ENCODE measurements at regions not wholly inside any gene's neighbourhood (a gene's known extent, or its start where the extent isn't known, plus 50 kb on each side); places are given as distances from the start of the nearest gene placed in this dataset.
A peak's percentile ranks its signal among the peaks of the same experiment; 100 is the strongest.

DNA sequence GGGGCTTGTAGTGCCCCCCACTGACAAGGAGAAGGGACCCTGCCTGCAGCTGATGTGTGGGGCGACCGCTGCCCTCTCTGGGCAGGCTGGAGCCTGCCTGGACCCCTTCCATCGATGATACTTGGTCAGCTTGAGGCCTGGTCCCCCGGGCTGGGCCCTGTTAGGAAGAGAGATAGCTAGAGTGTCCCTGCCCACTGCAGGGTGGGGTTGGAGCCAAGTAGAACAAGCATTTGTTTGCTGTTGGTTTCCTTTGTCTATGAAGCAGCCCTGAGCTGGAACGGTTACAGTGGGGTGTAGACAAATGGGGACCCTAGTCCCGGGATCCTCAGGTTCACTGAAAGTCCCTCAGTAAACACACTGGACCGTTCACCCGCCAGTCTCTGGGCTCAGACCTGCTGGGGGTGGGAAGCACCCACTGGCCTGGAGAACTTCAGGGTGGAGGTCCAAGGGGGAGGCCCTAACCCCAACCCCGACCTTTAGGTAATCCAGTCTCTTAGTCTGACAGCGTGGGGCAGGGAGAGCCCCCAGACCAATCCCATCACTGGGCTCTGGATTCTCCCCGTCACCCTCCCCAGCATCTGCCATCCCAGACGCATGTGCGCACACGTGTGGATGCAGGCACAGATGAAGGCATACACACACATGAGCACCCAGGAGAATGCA lies 204.8 kb upstream of the ZNF536 start:
- no peak for FAIRE-seq
- no peak overlapping the region for H3K4me3 ChIP-seq (ENCODE audit: extremely low read depth in 1 of 4, insufficient read depth in 2 of 4, low read depth in 3 of 4, low read length in 4 of 4)
- no peak overlapping the region for H3K18ac ChIP-seq (ENCODE audit: extremely low read depth, low read length)
- H3K4me1 ChIP-seq (replicated peaks in 1 of 4; ENCODE audit: control insufficient read depth in 3 of 4, insufficient read depth in 4 of 4, low read length in 3 of 4) = no peaks in the 10 kb centered on the region
- H2BK12ac ChIP-seq (ENCODE audit: low read depth, low read length) = no peak overlapping the region
- no peak overlapping the region for H3K23ac ChIP-seq (ENCODE audit: insufficient read length)
- H3K79me1 ChIP-seq (ENCODE audit: low read depth, low read length) = no peaks in the 10 kb centered on the region
- no peak overlapping the region for H3K9ac ChIP-seq (replicated peaks in 1 of 4; ENCODE audit: extremely low read depth in 1 of 4, low read depth in 3 of 4, low read length in 3 of 4)
- no peak overlapping the region for H2BK20ac ChIP-seq (ENCODE audit: low read length)
- H2AK5ac ChIP-seq (ENCODE audit: low read depth, low read length) = no peak overlapping the region
- ChIA-PET POLR2A (ENCODE audit: partially characterized antibody) (no interaction called here), CTCF (ENCODE audit: partially characterized antibody) (interaction anchor here (1.1 kb wide), 2 partner anchors 20 to 479 kb away, joined by 3 read pairs; no protein-coding TSS in a partner anchor)
- no peak overlapping the region for H2BK15ac ChIP-seq (ENCODE audit: low read length)
- no peak overlapping the region for H2BK120ac ChIP-seq (replicated peaks; ENCODE audit: low read depth, low read length)
- no peak overlapping the region for H4K91ac ChIP-seq (replicated peaks; ENCODE audit: insufficient read length, low read length)
- peaks cover 0 to 11% of the 10 kb centered on the region in 2 experiments for H4K20me1 ChIP-seq (replicated peaks in 1 of 2; ENCODE audit: control insufficient read depth in 1 of 2, insufficient read depth in 2 of 2, low read length in 2 of 2)
- no peak overlapping the region for H4K5ac ChIP-seq (ENCODE audit: insufficient read length, low read depth, low read length)
- H3K14ac ChIP-seq (ENCODE audit: insufficient read length) = no peak overlapping the region
- H3K23me2 ChIP-seq (ENCODE audit: low read depth, low read length) = peaks cover 15% of the 10 kb centered on the region
- no peak overlapping the region for H2BK5ac ChIP-seq (ENCODE audit: low read depth, low read length)
- H3K4me2 ChIP-seq (ENCODE audit: insufficient read depth in 1 of 2, low read depth in 2 of 2, low read length in 2 of 2) = no peak overlapping the region
- H3K4ac ChIP-seq (replicated peaks; ENCODE audit: insufficient read length, low read depth, low read length) = no peak overlapping the region
- 96% methylated on average over 13 of the region's 14 CpGs; no CpG with 5 or more reads in 1 of the 2 experiments for WGBS, 2 experiments (ENCODE audit: extremely low coverage in 1 of 2, insufficient coverage in 1 of 2, insufficient read length in 1 of 2, insufficient replicate concordance in 2 of 2, low coverage in 1 of 2, low lambda C conversion rate in 2 of 2, missing lambda C conversion rate in 1 of 2)
- peaks cover 0 to 5% of the 10 kb centered on the region in 2 experiments; a peak in 2 of 4 replicates for H3K9me3 ChIP-seq (ENCODE audit: insufficient read depth in 2 of 2, low read depth in 1 of 2, low read length in 1 of 2)
- no peaks in the 10 kb centered on the region for H3K27me3 ChIP-seq (replicated peaks in 1 of 4; ENCODE audit: control insufficient read depth in 3 of 4, extremely low read depth in 1 of 4, insufficient read depth in 3 of 4, low read length in 3 of 4)
- H3K36me3 ChIP-seq (ENCODE audit: control insufficient read depth in 2 of 4, insufficient read depth in 4 of 4, low read length in 3 of 4) = peaks cover 0 to 2% (median 0%) of the 10 kb centered on the region in 4 experiments; a peak in 1 of 8 replicates
- H3K27ac ChIP-seq (ENCODE audit: low read depth, low read length) = no peak overlapping the region
- H4K8ac ChIP-seq (ENCODE audit: extremely low read depth, insufficient read depth, low read length) = no peak overlapping the region; the same call in 1 of the 2 replicates
- peak in 1 of 2 experiments; percentile 2 for DNase-seq (ENCODE audit: low read depth in 1 of 2, low spot score in 2 of 2)
- H3K56ac ChIP-seq (replicated peaks; ENCODE audit: insufficient read length, low read depth, low read length) = no peak overlapping the region
- H2AFZ ChIP-seq (ENCODE audit: low read length) = no peak overlapping the region
- H3K79me2 ChIP-seq (ENCODE audit: control insufficient read depth in 1 of 2, insufficient read depth in 2 of 2, low read length in 2 of 2) = no peaks in the 10 kb centered on the region
- no peak for TF ChIP-seq POLR2AphosphoS5 (IDR thresholded peaks at IDR 0.05; ENCODE audit: low read depth, low read length)
- TF ChIP-seq MAFK (IDR thresholded peaks at IDR 0.05; ENCODE audit: low read depth, low read length) = no peak
- no peak for TF ChIP-seq BCL11A (IDR thresholded peaks at IDR 0.05; ENCODE audit: low read depth in 2 of 2, low read length in 2 of 2)
- no peak for TF ChIP-seq JUND (IDR thresholded peaks at IDR 0.05; ENCODE audit: low read length)
- TF ChIP-seq EP300 (IDR thresholded peaks at IDR 0.05; ENCODE audit: borderline replicate concordance in 1 of 2, low read depth in 2 of 2, low read length in 2 of 2) = no peak
- no peak for TF ChIP-seq TCF12 (IDR thresholded peaks at IDR 0.05; ENCODE audit: low read depth, low read length)
- TF ChIP-seq JUN (IDR thresholded peaks at IDR 0.05; ENCODE audit: low read depth, low read length) = no peak
- TF ChIP-seq, protein P1, sequence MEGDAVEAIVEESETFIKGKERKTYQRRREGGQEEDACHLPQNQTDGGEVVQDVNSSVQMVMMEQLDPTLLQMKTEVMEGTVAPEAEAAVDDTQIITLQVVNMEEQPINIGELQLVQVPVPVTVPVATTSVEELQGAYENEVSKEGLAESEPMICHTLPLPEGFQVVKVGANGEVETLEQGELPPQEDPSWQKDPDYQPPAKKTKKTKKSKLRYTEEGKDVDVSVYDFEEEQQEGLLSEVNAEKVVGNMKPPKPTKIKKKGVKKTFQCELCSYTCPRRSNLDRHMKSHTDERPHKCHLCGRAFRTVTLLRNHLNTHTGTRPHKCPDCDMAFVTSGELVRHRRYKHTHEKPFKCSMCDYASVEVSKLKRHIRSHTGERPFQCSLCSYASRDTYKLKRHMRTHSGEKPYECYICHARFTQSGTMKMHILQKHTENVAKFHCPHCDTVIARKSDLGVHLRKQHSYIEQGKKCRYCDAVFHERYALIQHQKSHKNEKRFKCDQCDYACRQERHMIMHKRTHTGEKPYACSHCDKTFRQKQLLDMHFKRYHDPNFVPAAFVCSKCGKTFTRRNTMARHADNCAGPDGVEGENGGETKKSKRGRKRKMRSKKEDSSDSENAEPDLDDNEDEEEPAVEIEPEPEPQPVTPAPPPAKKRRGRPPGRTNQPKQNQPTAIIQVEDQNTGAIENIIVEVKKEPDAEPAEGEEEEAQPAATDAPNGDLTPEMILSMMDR (IDR thresholded peaks at IDR 0.05; ENCODE audit: control extremely low read depth in 1 of 3, insufficient read depth in 1 of 3, low read depth in 1 of 3, low read length in 3 of 3) = no peak
- TF ChIP-seq CREB1 (IDR thresholded peaks at IDR 0.05) = no peak
- no peak for TF ChIP-seq FOSL1 (IDR thresholded peaks at IDR 0.05; ENCODE audit: insufficient read depth, low read depth, low read length)
- TF ChIP-seq CEBPB (IDR thresholded peaks at IDR 0.05; ENCODE audit: low read depth, low read length) = no peak

Measured in H1 (cell line).